DND-41 (cell line): ENCODE measurements at regions not wholly inside any gene's neighbourhood (a gene's known extent, or its start where the extent isn't known, plus 50 kb on each side); places are given as distances from the start of the nearest gene placed in this dataset.

Source experiments
- EZH2 ChIP-seq: IDR thresholded peaks from 3 replicates; pipeline ENCODE4 v1.6.1; 2012; ENCODE audit warnings: borderline replicate concordance, low read depth, mild to moderate bottlenecking, moderate library complexity, low read length, inconsistent platforms; ENCODE audit not compliant: severe bottlenecking
- TF ChIP-seq, protein P1 (sequence below): IDR thresholded peaks from 2 replicates; pipeline ENCODE4 v1.5.1; 2012; ENCODE audit warnings: borderline replicate concordance, low read length, moderate library complexity, mild to moderate bottlenecking; ENCODE audit not compliant: poor library complexity, severe bottlenecking; ENCODE audit errors: extremely low read depth

DNA sequence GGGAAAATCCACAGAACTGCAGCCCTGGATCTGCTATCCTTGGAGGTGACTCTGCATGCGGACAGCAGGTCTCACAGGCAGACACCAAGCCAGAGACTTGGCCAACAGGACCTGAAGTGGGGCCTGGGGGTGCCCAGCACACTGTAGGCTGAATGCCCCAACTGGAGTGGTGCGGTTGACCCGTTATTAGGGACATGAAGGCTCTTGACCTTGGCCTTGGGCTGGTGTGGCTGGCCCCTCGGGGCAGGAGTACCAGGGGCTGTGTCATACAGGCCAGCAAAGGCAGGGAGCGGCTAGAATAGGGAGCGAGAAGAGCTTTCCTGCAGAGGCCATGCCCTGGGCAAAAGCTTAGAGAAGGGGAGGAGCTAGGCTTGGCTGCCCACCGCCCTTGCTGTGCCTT lies 153.2 kb upstream of the MVB12B start:
- TF ChIP-seq, protein P1, sequence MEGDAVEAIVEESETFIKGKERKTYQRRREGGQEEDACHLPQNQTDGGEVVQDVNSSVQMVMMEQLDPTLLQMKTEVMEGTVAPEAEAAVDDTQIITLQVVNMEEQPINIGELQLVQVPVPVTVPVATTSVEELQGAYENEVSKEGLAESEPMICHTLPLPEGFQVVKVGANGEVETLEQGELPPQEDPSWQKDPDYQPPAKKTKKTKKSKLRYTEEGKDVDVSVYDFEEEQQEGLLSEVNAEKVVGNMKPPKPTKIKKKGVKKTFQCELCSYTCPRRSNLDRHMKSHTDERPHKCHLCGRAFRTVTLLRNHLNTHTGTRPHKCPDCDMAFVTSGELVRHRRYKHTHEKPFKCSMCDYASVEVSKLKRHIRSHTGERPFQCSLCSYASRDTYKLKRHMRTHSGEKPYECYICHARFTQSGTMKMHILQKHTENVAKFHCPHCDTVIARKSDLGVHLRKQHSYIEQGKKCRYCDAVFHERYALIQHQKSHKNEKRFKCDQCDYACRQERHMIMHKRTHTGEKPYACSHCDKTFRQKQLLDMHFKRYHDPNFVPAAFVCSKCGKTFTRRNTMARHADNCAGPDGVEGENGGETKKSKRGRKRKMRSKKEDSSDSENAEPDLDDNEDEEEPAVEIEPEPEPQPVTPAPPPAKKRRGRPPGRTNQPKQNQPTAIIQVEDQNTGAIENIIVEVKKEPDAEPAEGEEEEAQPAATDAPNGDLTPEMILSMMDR, result no peak
- no peak for TF ChIP-seq EZH2
